GM19452 (cell line): ENCODE measurements at regions not wholly inside any gene's neighbourhood (a gene's known extent, or its start where the extent isn't known, plus 50 kb on each side); places are given as distances from the start of the nearest gene placed in this dataset.

ENCODE experiments used
- ATAC-seq: cut with Tn5 transposase; IDR thresholded peaks from one replicate; pipeline ENCODE4 v1.9.1; 2021; ENCODE audit not compliant: unreplicated experiment

GRCh38 chr10:29238523-29239135, 50.2 kb upstream of the LYZL1 start:
- no peak for ATAC-seq
